HepG2 (cell line): ENCODE measurements at regions not wholly inside any gene's neighbourhood (a gene's known extent, or its start where the extent isn't known, plus 50 kb on each side); places are given as distances from the start of the nearest gene placed in this dataset.

Experiments
- ATAC-seq: fragments of 200-7000 bp; cut with Tn5 transposase; 3 replicates; pipeline ENCODE4 v1.9.1; 2020; ENCODE audit warnings: mild to moderate bottlenecking, moderate library complexity
- BruUV-seq: library from RNA; stranded (reverse); fragments of 400-500 nt; replicated peaks from 2 replicates; lab custom pipeline; 2021; lab: Mats Ljungman, UMichigan
- CTCF ChIA-PET: fragments of 300-600 bp; formaldehyde crosslinking; extraction: SDS; loops from one replicate; lab custom pipeline; 2021; ENCODE audit warnings: low total read pairs, inconsistent platforms, low intra/inter-chr PET ratio; lab: Yijun Ruan, JAX
- POLR2A ChIA-PET: fragments of 350-600 bp; sonication (Branson Sonifier 250); formaldehyde crosslinking; loops from one replicate; lab custom pipeline; 2020; ENCODE audit warnings: antibody characterized with exemption, inconsistent platforms; lab: Yijun Ruan, JAX
- DNase-seq: peaks from one replicate; pipeline ENCODE4 v3.0.0-alpha.2; 2015; ENCODE audit warnings: low spot score
- FAIRE-seq: peaks from 3 replicates; lab custom pipeline; 2011; peaks lifted over from hg19 to GRCh38; lab: Jason Lieb, UNC
- H2AFZ ChIP-seq: one replicate; pipeline ENCODE4 v1.6.1; 2011; ENCODE audit warnings: low read length, inconsistent platforms
- H3K27ac ChIP-seq: fragments of 300-600 bp; 3 replicates; pipeline ENCODE4 v1.8.0; 2011; ENCODE audit warnings: mixed run types, mild to moderate bottlenecking, mixed read lengths, low read length, inconsistent platforms; ENCODE audit not compliant: insufficient read depth; ENCODE audit errors: extremely low read length
- H3K27me3 ChIP-seq, 2 experiments: fragments of 200-600 bp in 1 of 2; 2 replicates in 1 of 2; 3 replicates in 1 of 2; pipeline versions ENCODE4 v1.6.0 to v1.8.0; 2011; ENCODE audit warnings: low read length in 2 of 2, mild to moderate bottlenecking in 2 of 2, moderate library complexity in 2 of 2, inconsistent platforms in 1 of 2; ENCODE audit not compliant: insufficient read depth in 2 of 2, control insufficient read depth in 1 of 2
- H3K36me3 ChIP-seq, 2 experiments: fragments of 200-600 bp in 1 of 2; replicated peaks in 1 of 2; 2 replicates in 1 of 2; 3 replicates in 1 of 2; pipeline versions ENCODE4 v1.5.1 to v1.8.0; 2011; ENCODE audit warnings: low read length in 2 of 2, inconsistent platforms in 1 of 2; ENCODE audit not compliant: insufficient read depth in 2 of 2, control insufficient read depth in 1 of 2
- H3K4me1 ChIP-seq: 2 replicates; pipeline ENCODE4 v1.5.1; 2012; ENCODE audit warnings: low read length, inconsistent platforms; ENCODE audit not compliant: insufficient read depth
- H3K4me2 ChIP-seq: 2 replicates; pipeline ENCODE4 v1.6.0; 2011; ENCODE audit warnings: low read depth, low read length, inconsistent platforms
- H3K4me3 ChIP-seq, 3 experiments: fragments of 200-600 bp in 1 of 3; sonication (generic), shearing (Covaris generic) in 1 of 3; replicated peaks in 1 of 3; 2 replicates each; pipeline ENCODE4 v1.5.1; 2011 to 2016; ENCODE audit warnings: low read length in 3 of 3, inconsistent platforms in 2 of 3, low read depth in 2 of 3, mild to moderate bottlenecking in 2 of 3, control low read depth in 1 of 3, mixed read lengths in 1 of 3; ENCODE audit not compliant: insufficient read depth in 1 of 3
- H3K79me2 ChIP-seq: one replicate; pipeline ENCODE4 v1.6.1; 2011; ENCODE audit warnings: low read length, inconsistent platforms; ENCODE audit not compliant: insufficient read depth
- H3K9ac ChIP-seq: 2 replicates; pipeline ENCODE4 v1.6.0; 2011; ENCODE audit warnings: mild to moderate bottlenecking, low read depth, low read length, inconsistent platforms; ENCODE audit not compliant: insufficient read depth
- H3K9me3 ChIP-seq: 2 replicates; pipeline ENCODE4 v1.5.1; 2012; ENCODE audit warnings: mild to moderate bottlenecking, low read length
- H4K20me1 ChIP-seq: 2 replicates; pipeline ENCODE4 v1.6.0; 2011; ENCODE audit warnings: inconsistent platforms, mild to moderate bottlenecking, low read length, moderate library complexity; ENCODE audit not compliant: insufficient read depth
- E2F2 ChIP-seq: sonication (generic); formaldehyde crosslinking; IDR thresholded peaks from 2 replicates; pipeline ENCODE4 v1.4.0; 2020; ENCODE audit warnings: missing genetic modification reagents, borderline replicate concordance
- MAFF ChIP-seq: IDR thresholded peaks from 2 replicates; pipeline ENCODE4 v1.6.1; 2011; ENCODE audit warnings: low read depth, low read length, improper control_type of control experiment
- MAFK ChIP-seq, 2 experiments: IDR thresholded peaks in 1 of 2; conservative IDR thresholded peaks in 1 of 2; 2 replicates each; pipeline ENCODE4 v1.6.1; 2011; ENCODE audit warnings: improper control_type of control experiment in 2 of 2, low read length in 2 of 2
- MEF2D ChIP-seq: sonication (generic); formaldehyde crosslinking; IDR thresholded peaks from 2 replicates; pipeline ENCODE4 v1.5.1; 2020; ENCODE audit warnings: mild to moderate bottlenecking, missing genetic modification reagents
- NR0B2 ChIP-seq: sonication (generic); formaldehyde crosslinking; IDR thresholded peaks from 2 replicates; pipeline ENCODE4 v1.4.0; 2020; ENCODE audit warnings: mild to moderate bottlenecking, missing genetic modification reagents
- PLSCR1 ChIP-seq: sonication (generic); formaldehyde crosslinking; IDR thresholded peaks from 2 replicates; pipeline ENCODE4 v1.5.0; 2020; ENCODE audit warnings: missing genetic modification reagents, mild to moderate bottlenecking, borderline replicate concordance
- RBM22 ChIP-seq: fragments of 200-400 bp; formaldehyde crosslinking; optimal IDR thresholded peaks from 2 replicates; pipeline ENCODE3; 2017; ENCODE audit warnings: mild to moderate bottlenecking, low read length, moderate library complexity
- STAG1 ChIP-seq: sonication (generic); formaldehyde crosslinking; IDR thresholded peaks from 2 replicates; pipeline ENCODE4 v1.4.0; 2020; ENCODE audit warnings: missing genetic modification reagents
- TFE3 ChIP-seq: IDR thresholded peaks from 2 replicates; pipeline ENCODE4 v1.6.1; 2016
- in situ Hi-C: cut with HindIII; loops from 2 replicates; pipeline ENCODE4 v1.10.0; 2017; ENCODE audit warnings: low pct_unique_long_range_greater_than_20kb; ENCODE audit not compliant: extremely low pct_ligation_motif_present
- intact Hi-C: fragments of 100-400 bp; cut with micrococcal nuclease; formaldehyde crosslinking; loops from one replicate; pipeline ENCODE4 v1.10.0; 2022; ENCODE audit not compliant: unreplicated experiment

GRCh38 chr4:28677808-28678207 lies 1817.2 kb downstream of the STIM2 start:
- H3K36me3 ChIP-seq = no peaks in the 10 kb centered on the region
- DNase-seq = no peak
- no peak for TF ChIP-seq STAG1 (CRISPR knock-in tag)
- peak; percentile 41 to 66; a peak in 3 of 4 replicates for TF ChIP-seq MAFK (conservative IDR thresholded peaks at IDR 0.05 in 1 of 2, IDR thresholded peaks at IDR 0.05 in 1 of 2; ENCODE audit: low read length in 2 of 2)
- no peak for TF ChIP-seq RBM22
- no peak for TF ChIP-seq NR0B2 (CRISPR knock-in tag)
- no peak for TF ChIP-seq TFE3 (CRISPR knock-in tag)
- TF ChIP-seq E2F2 (CRISPR knock-in tag) = no peak
- no peak for TF ChIP-seq PLSCR1 (CRISPR knock-in tag)
- no peak for TF ChIP-seq MEF2D (CRISPR knock-in tag)
- TF ChIP-seq MAFF = peak; percentile 40; the same call in 1 of the 2 replicates
- TF ChIP-seq, all 625 proteins: peak for 2
- intact Hi-C loops (no loop called here), in situ Hi-C loops (no loop called here)
- ChIA-PET POLR2A (no interaction called here), CTCF (no interaction called here)
- Histone ChIP-seq H3K27me3 (no peaks in the 10 kb centered on the region), H3K9ac (no peak overlapping the region), H3K79me2 (no peaks in the 10 kb centered on the region), H2AFZ (no peak overlapping the region), H4K20me1 (no peaks in the 10 kb centered on the region), H3K4me2 (no peak overlapping the region), H3K4me1 (no peaks in the 10 kb centered on the region), H3K9me3 (peaks cover 68% of the 10 kb centered on the region), H3K27ac (no peak overlapping the region), H3K4me3 (no peak overlapping the region)
- FAIRE-seq (no peak), ATAC-seq (no peak)
- no TSS peak for BruUV-seq
